DMS114 treated with DMSO at 0.1 percent for 48 hours (cell line): ENCODE measurements at regions not wholly inside any gene's neighbourhood (a gene's known extent, or its start where the extent isn't known, plus 50 kb on each side); places are given as distances from the start of the nearest gene placed in this dataset.

Experiments used
- DNase-seq: peaks from one replicate; lab custom pipeline; 2025; ENCODE audit not compliant: unreplicated experiment; lab: John Stamatoyannopoulos, UW

DNA sequence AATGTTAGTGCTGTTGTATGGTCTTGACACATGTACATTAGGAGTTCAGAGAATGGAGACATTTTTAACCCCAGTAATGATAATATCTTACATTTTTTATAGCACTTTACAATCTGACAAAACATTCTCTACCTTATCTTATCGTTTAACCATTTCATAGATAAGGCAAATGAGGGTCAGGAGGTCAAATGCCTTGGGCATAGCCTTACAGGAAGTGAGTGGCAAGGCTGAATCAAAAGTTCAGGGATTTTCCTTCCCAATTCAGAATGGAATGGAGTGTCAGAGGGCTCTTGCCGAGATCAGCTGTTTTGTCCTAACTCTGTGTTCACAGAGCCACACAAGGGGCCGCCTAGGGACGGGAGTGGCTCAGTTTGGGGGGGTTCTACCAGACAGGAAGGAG lies 57.6 kb upstream of the AK4 start:
- DNase-seq = no peak

DNA sequence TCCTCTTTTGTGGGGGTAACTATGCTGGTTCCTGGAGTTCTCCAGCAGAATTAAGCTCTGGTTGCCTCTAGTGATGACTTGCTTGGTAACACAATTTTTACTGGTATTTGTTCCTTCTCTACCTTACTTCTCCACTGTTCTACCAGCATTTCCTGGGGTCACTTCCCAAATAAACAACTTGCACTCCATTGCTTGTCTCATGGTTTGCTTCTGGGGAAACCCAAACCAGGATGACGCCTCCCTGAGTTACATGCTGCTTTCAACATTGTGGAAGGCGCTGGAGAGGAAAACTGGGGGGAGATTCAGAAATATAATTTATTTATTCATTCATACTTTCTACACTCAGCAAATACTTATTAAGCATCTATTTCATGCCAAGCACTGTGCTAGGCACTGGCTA lies 55.3 kb upstream of the AK4 start:
- DNase-seq = no peak

DNA sequence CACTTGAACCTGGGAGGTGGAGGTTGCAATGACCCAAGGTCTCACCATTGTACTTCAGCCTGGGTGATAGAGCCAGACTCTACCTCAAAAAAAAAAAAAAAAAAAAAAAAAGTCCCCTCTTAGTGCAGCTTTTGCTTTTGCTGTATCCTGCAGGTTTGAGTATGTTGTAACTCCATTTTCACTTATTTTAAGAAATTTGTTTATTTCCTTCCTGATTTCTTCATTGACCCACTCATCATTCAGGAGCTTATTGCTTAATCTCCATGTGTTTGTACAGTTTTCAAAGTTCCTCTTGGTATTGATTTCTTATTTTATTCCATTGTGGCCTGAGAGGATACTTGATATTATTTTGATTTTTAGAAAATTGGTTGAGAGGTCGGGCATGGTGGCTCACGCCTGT lies 50.9 kb upstream of the AK4 start:
- DNase-seq = no peak
